RWPE2 (cell line): ENCODE measurements at regions not wholly inside any gene's neighbourhood (a gene's known extent, or its start where the extent isn't known, plus 50 kb on each side); places are given as distances from the start of the nearest gene placed in this dataset.

Experiments used
- ATAC-seq: fragments of 200-7000 bp; cut with Tn5 transposase; 3 replicates; pipeline ENCODE4 v1.9.1; 2021; ENCODE audit warnings: low read depth
- DNase-seq: peaks from one replicate; pipeline ENCODE4 v3.0.0-alpha.2; 2020; ENCODE audit warnings: low spot score
- H3K27ac ChIP-seq: fragments of 450-650 bp; 2 replicates; pipeline ENCODE4 v1.5.1; 2017; ENCODE audit warnings: mild to moderate bottlenecking; ENCODE audit not compliant: poor library complexity, severe bottlenecking
- H3K27me3 ChIP-seq: fragments of 250-450 bp; sonication (Bioruptor Pico); 2 replicates; pipeline ENCODE4 v1.5.1; 2021; ENCODE audit warnings: mild to moderate bottlenecking, moderate library complexity; ENCODE audit not compliant: insufficient read depth, poor library complexity, severe bottlenecking
- H3K36me3 ChIP-seq: fragments of 250-450 bp; sonication (Bioruptor Pico); 2 replicates; pipeline ENCODE4 v1.5.1; 2020; ENCODE audit warnings: low read depth, mild to moderate bottlenecking, moderate library complexity
- H3K4me1 ChIP-seq: fragments of 250-450 bp; sonication (Bioruptor Pico); 2 replicates; pipeline ENCODE4 v1.5.1; 2021; ENCODE audit warnings: mild to moderate bottlenecking, moderate library complexity; ENCODE audit not compliant: insufficient read depth, poor library complexity, severe bottlenecking
- H3K4me3 ChIP-seq: fragments of 250-450 bp; sonication (Bioruptor Pico); 2 replicates; pipeline ENCODE4 v1.5.1; 2021; ENCODE audit warnings: mild to moderate bottlenecking, moderate library complexity; ENCODE audit not compliant: severe bottlenecking
- H3K9me3 ChIP-seq: fragments of 250-450 bp; sonication (Bioruptor Pico); 2 replicates; pipeline ENCODE4 v1.5.1; 2021; ENCODE audit warnings: mild to moderate bottlenecking, moderate library complexity; ENCODE audit not compliant: severe bottlenecking
- CTCF ChIP-seq: fragments of 450-650 bp; IDR thresholded peaks from one replicate; pipeline ENCODE4 v1.5.1; 2017; ENCODE audit warnings: mild to moderate bottlenecking, moderate library complexity; ENCODE audit not compliant: poor library complexity, severe bottlenecking

- H3K9me3 ChIP-seq, result no peaks in the 10 kb centered on the region
- no peaks in the 10 kb centered on the region for H3K36me3 ChIP-seq
- no peaks in the 10 kb centered on the region for H3K27me3 ChIP-seq
- H3K27ac ChIP-seq, result no peak overlapping the region
- no peak for ATAC-seq
- DNase-seq, result no peak
- no peak overlapping the region for H3K4me3 ChIP-seq
- no peak for TF ChIP-seq CTCF
- no peaks in the 10 kb centered on the region for H3K4me1 ChIP-seq
Measured at GRCh38 chr12:91851741-91852477, 293.7 kb downstream of the BTG1 start.

GRCh38 chr12:91846466-91847055, 299.1 kb downstream of the BTG1 start:
- H3K27me3 ChIP-seq, result no peaks in the 10 kb centered on the region
- no peaks in the 10 kb centered on the region for H3K4me1 ChIP-seq
- no peak for TF ChIP-seq CTCF
- no peak overlapping the region for H3K4me3 ChIP-seq
- no peak overlapping the region for H3K27ac ChIP-seq
- DNase-seq (no peak), ATAC-seq (no peak)
- no peaks in the 10 kb centered on the region for H3K36me3 ChIP-seq
- H3K9me3 ChIP-seq, result no peaks in the 10 kb centered on the region

GRCh38 chr12:91845365-91845764, 300.3 kb downstream of the BTG1 start:
- no peaks in the 10 kb centered on the region for H3K9me3 ChIP-seq
- H3K27me3 ChIP-seq, result no peaks in the 10 kb centered on the region
- H3K4me1 ChIP-seq, result no peaks in the 10 kb centered on the region
- H3K27ac ChIP-seq, result no peak overlapping the region
- no peak for ATAC-seq
- no peak for TF ChIP-seq CTCF
- no peak for DNase-seq
- no peaks in the 10 kb centered on the region for H3K36me3 ChIP-seq
- H3K4me3 ChIP-seq, result no peak overlapping the region

- TF ChIP-seq CTCF, result no peak
- Histone ChIP-seq H3K36me3 (no peaks in the 10 kb centered on the region), H3K27me3 (no peaks in the 10 kb centered on the region), H3K4me1 (no peaks in the 10 kb centered on the region), H3K27ac (no peak overlapping the region), H3K4me3 (no peak overlapping the region), H3K9me3 (no peaks in the 10 kb centered on the region)
- DNase-seq (no peak), ATAC-seq (no peak)
Measured at GRCh38 chr12:91841822-91842221, 303.8 kb downstream of the BTG1 start.

DNA sequence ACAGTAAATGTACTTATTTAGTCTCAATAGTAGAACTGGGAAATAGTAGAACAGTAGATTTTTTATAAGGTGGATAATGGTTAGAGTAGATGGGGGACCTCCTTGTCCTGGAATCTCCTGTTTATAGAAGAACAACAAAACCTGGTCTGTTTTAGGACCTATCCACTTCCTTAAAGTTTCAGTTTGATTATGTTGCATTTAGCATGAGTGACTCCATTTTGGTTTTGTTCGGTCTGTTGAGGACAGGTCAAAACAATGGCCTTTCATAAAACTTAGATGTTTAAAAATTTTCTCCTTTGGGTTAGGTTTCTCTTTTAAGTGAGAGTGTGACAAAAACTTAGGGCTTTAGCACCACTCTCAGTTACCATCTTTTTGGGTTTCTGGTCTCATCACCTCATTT, 308.9 kb downstream of the BTG1 start:
- no peaks in the 10 kb centered on the region for H3K27me3 ChIP-seq
- H3K4me1 ChIP-seq, result no peaks in the 10 kb centered on the region
- no peak for ATAC-seq
- no peak for DNase-seq
- no peak for TF ChIP-seq CTCF
- no peak overlapping the region for H3K4me3 ChIP-seq
- H3K27ac ChIP-seq, result no peak overlapping the region
- H3K9me3 ChIP-seq, result no peaks in the 10 kb centered on the region
- no peaks in the 10 kb centered on the region for H3K36me3 ChIP-seq
